ENCODE measurements at regions not wholly inside any gene's neighbourhood (a gene's known extent, or its start where the extent isn't known, plus 50 kb on each side); places are given as distances from the start of the nearest gene placed in this dataset.

- TF ChIP-seq CTCF (conservative IDR thresholded peaks at IDR 0.05; ENCODE audit: low read length) (no peak), EZH2phosphoT487 (IDR thresholded peaks at IDR 0.05; ENCODE audit: borderline replicate concordance) (no peak)
Observed at GRCh38 chr12:59873136-59873535, 277.3 kb downstream of the SLC16A7 start.

Data from Loucy (cell line).